H9 (cell line): ENCODE measurements at regions not wholly inside any gene's neighbourhood (a gene's known extent, or its start where the extent isn't known, plus 50 kb on each side); places are given as distances from the start of the nearest gene placed in this dataset.

Experiments
- DNase-seq: peaks from one replicate; pipeline ENCODE4 v3.0.0-alpha.2; 2017
- H2AFZ ChIP-seq: one replicate; pipeline ENCODE4 v1.6.1; 2013; ENCODE audit warnings: mild to moderate bottlenecking, low read length, control low read depth, moderate library complexity
- H2AK5ac ChIP-seq: 2 replicates; pipeline ENCODE4 v1.6.1; 2013; ENCODE audit warnings: low read length, control low read depth, mixed read lengths; ENCODE audit not compliant: insufficient read length
- H2BK120ac ChIP-seq: one replicate; pipeline ENCODE4 v1.6.1; 2013; ENCODE audit warnings: low read depth, mild to moderate bottlenecking, low read length, control low read depth, inconsistent platforms; ENCODE audit not compliant: poor library complexity, severe bottlenecking
- H2BK12ac ChIP-seq: 2 replicates; pipeline ENCODE4 v1.6.1; 2013; ENCODE audit warnings: low read length, control low read depth, mixed read lengths, low read depth; ENCODE audit not compliant: insufficient read length
- H2BK15ac ChIP-seq: 2 replicates; pipeline ENCODE4 v1.6.1; 2013; ENCODE audit warnings: low read depth, low read length, control low read depth
- H2BK20ac ChIP-seq: one replicate; pipeline ENCODE4 v1.6.1; 2013; ENCODE audit warnings: low read depth, mild to moderate bottlenecking, low read length, control low read depth, inconsistent platforms; ENCODE audit not compliant: poor library complexity, severe bottlenecking
- H2BK5ac ChIP-seq: 2 replicates; pipeline ENCODE4 v1.6.1; 2013; ENCODE audit warnings: low read length, control low read depth, mixed read lengths; ENCODE audit not compliant: insufficient read length
- H3K14ac ChIP-seq: 2 replicates; pipeline ENCODE4 v1.6.1; 2013; ENCODE audit warnings: low read length, control low read depth; ENCODE audit not compliant: insufficient read depth
- H3K18ac ChIP-seq: 2 replicates; pipeline ENCODE4 v1.6.1; 2013; ENCODE audit warnings: low read depth, mild to moderate bottlenecking, mixed read lengths, low read length, control low read depth; ENCODE audit not compliant: insufficient read length
- H3K23ac ChIP-seq: 2 replicates; pipeline ENCODE4 v1.6.1; 2013; ENCODE audit warnings: low read length, control low read depth, mixed read lengths, low read depth; ENCODE audit not compliant: insufficient read length
- H3K23me2 ChIP-seq: 2 replicates; pipeline ENCODE4 v1.6.1; 2013; ENCODE audit warnings: low read depth, mild to moderate bottlenecking, mixed read lengths, low read length, control low read depth; ENCODE audit not compliant: insufficient read length, poor library complexity, severe bottlenecking
- H3K27ac ChIP-seq: 2 replicates; pipeline ENCODE4 v1.5.1; 2013; ENCODE audit warnings: low read length, control low read depth, mixed read lengths, low read depth; ENCODE audit not compliant: insufficient read length
- H3K27me3 ChIP-seq: 2 replicates; pipeline ENCODE4 v1.6.1; 2013; ENCODE audit warnings: low read length, control low read depth, inconsistent platforms; ENCODE audit not compliant: insufficient read depth
- H3K4ac ChIP-seq: 2 replicates; pipeline ENCODE4 v1.6.1; 2013; ENCODE audit warnings: low read depth, mild to moderate bottlenecking, control low read depth, inconsistent platforms, low read length, moderate library complexity
- H3K4me1 ChIP-seq: 2 replicates; pipeline ENCODE4 v1.6.1; 2013; ENCODE audit warnings: low read length, control low read depth, inconsistent platforms; ENCODE audit not compliant: insufficient read depth
- H3K4me2 ChIP-seq: 2 replicates; pipeline ENCODE4 v1.6.1; 2013; ENCODE audit warnings: low read length, control low read depth, mixed read lengths; ENCODE audit not compliant: insufficient read length, insufficient read depth
- H3K56ac ChIP-seq: 2 replicates; pipeline ENCODE4 v1.6.1; 2013; ENCODE audit warnings: low read depth, mild to moderate bottlenecking, mixed read lengths, low read length, control low read depth; ENCODE audit not compliant: insufficient read length
- H3K79me1 ChIP-seq: 2 replicates; pipeline ENCODE4 v1.6.1; 2013; ENCODE audit warnings: low read depth, mild to moderate bottlenecking, moderate library complexity, low read length, control low read depth, inconsistent platforms; ENCODE audit not compliant: insufficient read depth, poor library complexity, severe bottlenecking
- H3K79me2 ChIP-seq: 2 replicates; pipeline ENCODE4 v1.6.1; 2013; ENCODE audit warnings: low read length, control low read depth, inconsistent platforms; ENCODE audit not compliant: insufficient read depth
- H3K9ac ChIP-seq: 2 replicates; pipeline ENCODE4 v1.6.1; 2013; ENCODE audit warnings: low read length, control low read depth, mixed read lengths; ENCODE audit not compliant: insufficient read length; ENCODE audit errors: extremely low read depth
- H3K9me3 ChIP-seq: one replicate; pipeline ENCODE4 v1.6.1; 2013; ENCODE audit warnings: low read depth, low read length, inconsistent platforms; ENCODE audit not compliant: control insufficient read depth
- H3T11ph ChIP-seq: one replicate; pipeline ENCODE4 v1.6.1; 2013; ENCODE audit warnings: mild to moderate bottlenecking, low read length, control low read depth, inconsistent platforms
- H4K20me1 ChIP-seq: one replicate; pipeline ENCODE4 v1.6.1; 2013; ENCODE audit not compliant: control insufficient read depth, insufficient read length, insufficient read depth
- H4K5ac ChIP-seq: 2 replicates; pipeline ENCODE4 v1.6.1; 2013; ENCODE audit warnings: low read depth, mild to moderate bottlenecking, mixed read lengths, low read length, control low read depth; ENCODE audit not compliant: insufficient read length
- H4K8ac ChIP-seq: replicated peaks from 2 replicates; pipeline ENCODE4 v1.6.1; 2013; ENCODE audit warnings: low read length, control low read depth, mixed read lengths, low read depth; ENCODE audit not compliant: insufficient read length
- H4K91ac ChIP-seq: 2 replicates; pipeline ENCODE4 v1.6.1; 2013; ENCODE audit warnings: low read depth, mild to moderate bottlenecking, moderate library complexity, mixed read lengths, low read length, control low read depth; ENCODE audit not compliant: insufficient read length
- H3K27ac Mint-ChIP-seq, 3 experiments: 2 replicates in 2 of 3; 3 replicates in 1 of 3; pipeline ENCODE4 v1.8.0; 2020 to 2021; ENCODE audit warnings: mixed read lengths in 3 of 3, mild to moderate bottlenecking in 1 of 3, moderate library complexity in 1 of 3
- H3K27me3 Mint-ChIP-seq: 2 replicates; pipeline ENCODE4 v1.8.0; 2021; ENCODE audit warnings: low read depth, mild to moderate bottlenecking, moderate library complexity, mixed read lengths
- H3K36me3 Mint-ChIP-seq, 3 experiments: 2 replicates in 2 of 3; 3 replicates in 1 of 3; pipeline ENCODE4 v1.8.0; 2020 to 2021; ENCODE audit warnings: low read depth in 3 of 3, mixed read lengths in 3 of 3; ENCODE audit not compliant: insufficient read depth in 1 of 3
- H3K4me1 Mint-ChIP-seq, 2 experiments: 2 replicates each; pipeline ENCODE4 v1.8.0; 2020; ENCODE audit warnings: mixed read lengths in 2 of 2
- H3K4me3 Mint-ChIP-seq, 2 experiments: 2 replicates in 1 of 2; 3 replicates in 1 of 2; pipeline ENCODE4 v1.8.0; 2020 to 2021; ENCODE audit warnings: mild to moderate bottlenecking in 2 of 2, mixed read lengths in 2 of 2, moderate library complexity in 1 of 2
- H3K9me3 Mint-ChIP-seq, 2 experiments: 2 replicates in 1 of 2; 3 replicates in 1 of 2; pipeline ENCODE4 v1.8.0; 2020; ENCODE audit warnings: mild to moderate bottlenecking in 2 of 2, mixed read lengths in 2 of 2, moderate library complexity in 1 of 2
- WGBS: extraction: QIAGEN DNeasy Blood & Tissue Kit; methylation state at CpG from one replicate; pipeline ENCODE4 v1.1.7; 2013; ENCODE audit warnings: missing lambda C conversion rate, low lambda C conversion rate, mixed read lengths; ENCODE audit not compliant: insufficient read length; ENCODE audit errors: extremely low coverage; 5-methylcytosine and 5-hydroxymethylcytosine counted together
- TF ChIP-seq, protein P1 (sequence below): fragments of 200-600 bp; sonication (generic); conservative IDR thresholded peaks from 3 replicates; pipeline ENCODE4 v1.8.0; 2021; ENCODE audit warnings: antibody characterized with exemption, mild to moderate bottlenecking

DNA sequence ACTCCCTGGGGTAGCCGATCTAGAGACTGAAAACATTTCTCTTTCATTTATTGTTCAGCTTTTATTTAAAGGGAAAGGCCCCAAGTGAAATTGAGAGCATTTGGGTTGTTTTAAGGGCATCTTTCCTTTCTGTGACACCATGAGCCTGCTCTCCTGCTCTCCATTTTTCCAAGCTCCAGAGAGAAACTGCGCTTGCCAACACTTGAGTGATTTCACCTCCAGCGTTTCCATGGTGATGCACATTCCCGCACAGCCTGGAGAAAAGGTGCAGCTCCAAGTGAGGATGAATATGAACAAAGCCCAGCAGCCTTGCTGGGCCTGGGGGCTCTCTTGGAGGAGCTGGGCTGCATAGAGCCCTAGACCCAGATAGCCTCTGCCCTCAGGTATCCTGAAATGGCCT lies 159.2 kb upstream of the PPP2R3A start:
- Mint-ChIP-seq H3K4me3 (no peak overlapping the region), H3K27me3 (peaks cover 3% of the 10 kb centered on the region), H3K9me3 (no peaks in the 10 kb centered on the region), H3K36me3 (no peaks in the 10 kb centered on the region; a peak in 1 of 7 replicates), H3K27ac (no peak overlapping the region), H3K4me1 (peaks cover 35 to 36% of the 10 kb centered on the region in 2 experiments)
- H2BK12ac ChIP-seq = no peak overlapping the region
- H4K8ac ChIP-seq = no peak overlapping the region
- H3K9me3 ChIP-seq = no peaks in the 10 kb centered on the region
- H4K91ac ChIP-seq = no peak overlapping the region
- H2BK120ac ChIP-seq = no peak overlapping the region
- WGBS = no CpG with 5 or more reads among the region's 4 CpGs
- no peak overlapping the region for H2AFZ ChIP-seq
- no peak overlapping the region for H2BK5ac ChIP-seq
- no peak overlapping the region for H3K4me2 ChIP-seq
- H2AK5ac ChIP-seq = no peak overlapping the region
- no peak overlapping the region for H3K56ac ChIP-seq
- H2BK20ac ChIP-seq = no peak overlapping the region
- no peak overlapping the region for H3K4ac ChIP-seq
- no peak for DNase-seq
- H3K9ac ChIP-seq = no peak overlapping the region
- H3K23ac ChIP-seq = no peak overlapping the region
- H3T11ph ChIP-seq = no peak overlapping the region
- H3K4me1 ChIP-seq = peaks cover 3% of the 10 kb centered on the region; the same call in 1 of the 2 replicates
- TF ChIP-seq, protein P1, sequence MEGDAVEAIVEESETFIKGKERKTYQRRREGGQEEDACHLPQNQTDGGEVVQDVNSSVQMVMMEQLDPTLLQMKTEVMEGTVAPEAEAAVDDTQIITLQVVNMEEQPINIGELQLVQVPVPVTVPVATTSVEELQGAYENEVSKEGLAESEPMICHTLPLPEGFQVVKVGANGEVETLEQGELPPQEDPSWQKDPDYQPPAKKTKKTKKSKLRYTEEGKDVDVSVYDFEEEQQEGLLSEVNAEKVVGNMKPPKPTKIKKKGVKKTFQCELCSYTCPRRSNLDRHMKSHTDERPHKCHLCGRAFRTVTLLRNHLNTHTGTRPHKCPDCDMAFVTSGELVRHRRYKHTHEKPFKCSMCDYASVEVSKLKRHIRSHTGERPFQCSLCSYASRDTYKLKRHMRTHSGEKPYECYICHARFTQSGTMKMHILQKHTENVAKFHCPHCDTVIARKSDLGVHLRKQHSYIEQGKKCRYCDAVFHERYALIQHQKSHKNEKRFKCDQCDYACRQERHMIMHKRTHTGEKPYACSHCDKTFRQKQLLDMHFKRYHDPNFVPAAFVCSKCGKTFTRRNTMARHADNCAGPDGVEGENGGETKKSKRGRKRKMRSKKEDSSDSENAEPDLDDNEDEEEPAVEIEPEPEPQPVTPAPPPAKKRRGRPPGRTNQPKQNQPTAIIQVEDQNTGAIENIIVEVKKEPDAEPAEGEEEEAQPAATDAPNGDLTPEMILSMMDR = no peak
- H3K27me3 ChIP-seq = no peaks in the 10 kb centered on the region; the same call in 1 of the 2 replicates
- no peak overlapping the region for H3K18ac ChIP-seq
- H3K23me2 ChIP-seq = no peaks in the 10 kb centered on the region
- H2BK15ac ChIP-seq = no peak overlapping the region
- H4K5ac ChIP-seq = no peak overlapping the region
- H4K20me1 ChIP-seq = no peaks in the 10 kb centered on the region
- no peak overlapping the region for H3K27ac ChIP-seq
- no peaks in the 10 kb centered on the region for H3K79me2 ChIP-seq
- no peaks in the 10 kb centered on the region for H3K79me1 ChIP-seq
- no peak overlapping the region for H3K14ac ChIP-seq
